Esophagus squamous epithelium (tissue), 4 donors: ENCODE measurements at regions not wholly inside any gene's neighbourhood (a gene's known extent, or its start where the extent isn't known, plus 50 kb on each side); places are given as distances from the start of the nearest gene placed in this dataset.

Experiments used
- POLR2A ChIP-seq, 4 donors: fragments of 450-650 bp; IDR thresholded peaks; one replicate each; pipeline ENCODE4 v1.6.1; 2017; ENCODE audit warnings: antibody characterized with exemption in 4 of 4, mild to moderate bottlenecking in 4 of 4, moderate library complexity in 3 of 4
- TF ChIP-seq, protein P1 (sequence below), 6 experiments: fragments of 450-650 bp in 4 of 6; fragments of 200-600 bp in 2 of 6; sonication (generic) in 2 of 6; IDR thresholded peaks; one replicate each; pipeline ENCODE4 v1.5.1; 2016 to 2019; ENCODE audit warnings: antibody characterized with exemption in 6 of 6, mild to moderate bottlenecking in 4 of 6, moderate library complexity in 4 of 6

DNA sequence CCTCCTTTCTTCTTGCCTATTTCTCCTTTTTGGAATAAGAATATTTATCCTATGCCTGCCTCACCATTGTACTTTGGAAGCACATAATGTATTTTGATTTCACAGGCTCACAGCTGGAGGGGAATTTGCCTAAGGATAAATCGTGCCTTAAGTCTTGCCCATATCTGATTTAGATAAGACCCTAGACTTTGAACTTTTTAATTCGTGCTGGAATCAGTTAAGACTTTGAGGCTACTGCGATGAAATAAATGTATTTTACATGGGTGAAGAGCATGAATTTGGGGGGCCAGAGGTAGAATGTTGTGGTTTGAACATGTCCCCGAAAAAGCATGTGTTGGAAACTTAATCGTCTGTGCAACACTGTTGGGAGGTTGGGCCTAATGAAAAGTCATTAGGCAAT is 648.8 kb downstream of the EPHA7 start:
- TF ChIP-seq, protein P1, sequence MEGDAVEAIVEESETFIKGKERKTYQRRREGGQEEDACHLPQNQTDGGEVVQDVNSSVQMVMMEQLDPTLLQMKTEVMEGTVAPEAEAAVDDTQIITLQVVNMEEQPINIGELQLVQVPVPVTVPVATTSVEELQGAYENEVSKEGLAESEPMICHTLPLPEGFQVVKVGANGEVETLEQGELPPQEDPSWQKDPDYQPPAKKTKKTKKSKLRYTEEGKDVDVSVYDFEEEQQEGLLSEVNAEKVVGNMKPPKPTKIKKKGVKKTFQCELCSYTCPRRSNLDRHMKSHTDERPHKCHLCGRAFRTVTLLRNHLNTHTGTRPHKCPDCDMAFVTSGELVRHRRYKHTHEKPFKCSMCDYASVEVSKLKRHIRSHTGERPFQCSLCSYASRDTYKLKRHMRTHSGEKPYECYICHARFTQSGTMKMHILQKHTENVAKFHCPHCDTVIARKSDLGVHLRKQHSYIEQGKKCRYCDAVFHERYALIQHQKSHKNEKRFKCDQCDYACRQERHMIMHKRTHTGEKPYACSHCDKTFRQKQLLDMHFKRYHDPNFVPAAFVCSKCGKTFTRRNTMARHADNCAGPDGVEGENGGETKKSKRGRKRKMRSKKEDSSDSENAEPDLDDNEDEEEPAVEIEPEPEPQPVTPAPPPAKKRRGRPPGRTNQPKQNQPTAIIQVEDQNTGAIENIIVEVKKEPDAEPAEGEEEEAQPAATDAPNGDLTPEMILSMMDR (IDR thresholded peaks at IDR 0.05) = no peak
- TF ChIP-seq POLR2A (IDR thresholded peaks at IDR 0.05) = no peak
